Osteoblast (primary cell): ENCODE measurements at regions not wholly inside any gene's neighbourhood (a gene's known extent, or its start where the extent isn't known, plus 50 kb on each side); places are given as distances from the start of the nearest gene placed in this dataset.
A peak's percentile ranks its signal among the peaks of the same experiment; 100 is the strongest.

Experiments
- DNase-seq: peaks from one replicate; pipeline ENCODE4 v3.0.0; 2011; ENCODE audit warnings: low spot score, mixed read lengths; ENCODE audit not compliant: insufficient read length; ENCODE audit errors: missing footprints
- H2AFZ ChIP-seq: 2 replicates; pipeline ENCODE4 v1.6.0; 2011; ENCODE audit warnings: mild to moderate bottlenecking, low read length
- H3K27ac ChIP-seq: 2 replicates; pipeline ENCODE4 v1.5.1; 2011; ENCODE audit warnings: mild to moderate bottlenecking, low read depth, low read length, moderate library complexity
- H3K27me3 ChIP-seq: 2 replicates; pipeline ENCODE4 v1.6.0; 2012; ENCODE audit warnings: mild to moderate bottlenecking, control low read depth, inconsistent platforms, low read length, moderate library complexity; ENCODE audit not compliant: insufficient read depth
- H3K36me3 ChIP-seq: 2 replicates; pipeline ENCODE4 v1.5.1; 2011; ENCODE audit warnings: mild to moderate bottlenecking, low read length, control low read depth, moderate library complexity; ENCODE audit not compliant: insufficient read depth
- H3K4me1 ChIP-seq: 2 replicates; pipeline ENCODE4 v1.5.1; 2011; ENCODE audit warnings: mild to moderate bottlenecking, low read length, control low read depth, moderate library complexity; ENCODE audit not compliant: insufficient read depth
- H3K4me2 ChIP-seq: 2 replicates; pipeline ENCODE4 v1.6.0; 2011; ENCODE audit warnings: mild to moderate bottlenecking, low read length; ENCODE audit not compliant: insufficient read depth
- H3K4me3 ChIP-seq: fragments of 200-600 bp; sonication (generic); 3 replicates; pipeline ENCODE4 v1.5.1; 2012; ENCODE audit warnings: mild to moderate bottlenecking, low read length, inconsistent platforms; ENCODE audit not compliant: insufficient read depth
- H3K79me2 ChIP-seq: 2 replicates; pipeline ENCODE4 v1.6.0; 2012; ENCODE audit warnings: mild to moderate bottlenecking, low read length, control low read depth, inconsistent platforms; ENCODE audit not compliant: insufficient read depth
- H3K9me3 ChIP-seq: 2 replicates; pipeline ENCODE4 v1.5.1; 2011; ENCODE audit warnings: low read depth, low read length, control low read depth
- H4K20me1 ChIP-seq: 2 replicates; pipeline ENCODE4 v1.6.0; 2012; ENCODE audit warnings: mild to moderate bottlenecking, low read length, control low read depth; ENCODE audit not compliant: insufficient read depth
- CTCF ChIP-seq: IDR thresholded peaks from 2 replicates; pipeline ENCODE4 v1.5.1; 2011; ENCODE audit warnings: mild to moderate bottlenecking, low read depth, low read length, moderate library complexity; ENCODE audit errors: extremely low read depth

GRCh38 chr13:42715909-42716308, 65.5 kb upstream of the FAM216B start:
- Histone ChIP-seq H4K20me1 (no peaks in the 10 kb centered on the region), H3K9me3 (no peaks in the 10 kb centered on the region), H3K4me1 (peaks cover 9% of the 10 kb centered on the region), H3K27ac (no peak overlapping the region), H3K79me2 (no peaks in the 10 kb centered on the region), H2AFZ (no peak overlapping the region), H3K4me2 (no peak overlapping the region), H3K36me3 (no peaks in the 10 kb centered on the region), H3K27me3 (no peaks in the 10 kb centered on the region), H3K4me3 (no peak overlapping the region)
- no peak for TF ChIP-seq CTCF
- DNase-seq: no peak

GRCh38 chr13:42717176-42717575, 64.2 kb upstream of the FAM216B start:
- no peaks in the 10 kb centered on the region for H3K27me3 ChIP-seq
- peaks cover 14% of the 10 kb centered on the region for H3K4me1 ChIP-seq
- TF ChIP-seq CTCF: no peak
- no peak overlapping the region for H2AFZ ChIP-seq
- H3K27ac ChIP-seq: no peak overlapping the region
- H3K79me2 ChIP-seq: no peaks in the 10 kb centered on the region
- H3K4me3 ChIP-seq: no peak overlapping the region
- no peak overlapping the region for H3K4me2 ChIP-seq
- DNase-seq: no peak
- H3K36me3 ChIP-seq: no peaks in the 10 kb centered on the region
- no peaks in the 10 kb centered on the region for H3K9me3 ChIP-seq
- no peaks in the 10 kb centered on the region for H4K20me1 ChIP-seq

GRCh38 chr13:42720113-42720857, 61.1 kb upstream of the FAM216B start:
- H4K20me1 ChIP-seq: no peaks in the 10 kb centered on the region
- H2AFZ ChIP-seq: peak overlapping the region; percentile 78
- H3K4me1 ChIP-seq: peaks cover 14% of the 10 kb centered on the region
- no peaks in the 10 kb centered on the region for H3K79me2 ChIP-seq
- H3K36me3 ChIP-seq: no peaks in the 10 kb centered on the region
- H3K4me3 ChIP-seq: peak overlapping the region; percentile 58
- peak overlapping the region; percentile 81 for H3K27ac ChIP-seq
- H3K9me3 ChIP-seq: no peaks in the 10 kb centered on the region
- no peak for TF ChIP-seq CTCF
- DNase-seq: peak; percentile 62
- peak overlapping the region; percentile 72 for H3K4me2 ChIP-seq
- H3K27me3 ChIP-seq: no peaks in the 10 kb centered on the region

- Histone ChIP-seq H3K4me1 (peaks cover 14% of the 10 kb centered on the region), H3K27ac (peak overlapping the region; percentile 81), H4K20me1 (no peaks in the 10 kb centered on the region), H3K4me3 (peak overlapping the region; percentile 58), H2AFZ (peak overlapping the region; percentile 78), H3K9me3 (no peaks in the 10 kb centered on the region), H3K79me2 (no peaks in the 10 kb centered on the region), H3K4me2 (peak overlapping the region; percentile 72), H3K27me3 (no peaks in the 10 kb centered on the region), H3K36me3 (no peaks in the 10 kb centered on the region)
- no peak for DNase-seq
- TF ChIP-seq CTCF: no peak
These were observed 60.5 kb upstream of the FAM216B start for GRCh38 chr13:42720858-42721219.
